ENCODE measurements at regions not wholly inside any gene's neighbourhood (a gene's known extent, or its start where the extent isn't known, plus 50 kb on each side); places are given as distances from the start of the nearest gene placed in this dataset.

DNA sequence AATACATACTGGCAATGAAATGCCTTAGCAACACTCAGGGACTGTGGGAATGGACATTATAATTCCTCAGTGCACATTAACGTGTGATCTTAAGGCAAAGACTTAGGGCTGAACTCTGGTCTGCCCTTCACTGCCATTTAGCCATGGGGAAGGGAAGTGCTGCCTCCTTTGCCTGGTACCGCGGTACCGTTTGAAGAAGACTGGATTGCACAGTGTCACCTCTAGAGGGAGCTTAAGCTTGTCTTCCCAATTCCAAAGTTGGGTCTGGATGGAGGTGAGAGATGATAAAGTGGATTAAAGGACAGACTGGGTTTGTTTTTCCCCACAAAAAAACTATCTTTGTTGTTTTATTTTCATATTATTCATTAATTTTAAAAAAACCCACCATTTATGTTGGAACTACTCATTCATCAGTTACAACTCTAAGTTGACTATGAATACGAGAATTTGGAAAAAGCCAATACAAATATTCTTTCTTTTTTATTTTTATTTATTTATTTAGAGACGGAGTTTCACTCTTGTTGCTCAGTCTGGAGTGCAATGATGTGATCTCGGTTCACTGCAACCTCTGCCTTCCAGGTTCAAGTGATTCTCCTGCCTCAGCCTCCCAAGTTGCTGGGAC lies 60.0 kb upstream of the SYN2 start:
- no peaks in the 10 kb centered on the region for H3K36me3 ChIP-seq (ENCODE audit: control insufficient read depth, insufficient read depth, low read length)
- no peak overlapping the region for H3K4me3 ChIP-seq (ENCODE audit: low read length)
- H3K27me3 ChIP-seq (ENCODE audit: control insufficient read depth, insufficient read depth, low read length), result no peaks in the 10 kb centered on the region
- H3K4me3 Mint-ChIP-seq, result no peak overlapping the region
- H3K27me3 Mint-ChIP-seq (ENCODE audit: low read depth in 2 of 2), result no peaks in the 10 kb centered on the region
- H3K36me3 Mint-ChIP-seq, result no peaks in the 10 kb centered on the region
- no peaks in the 10 kb centered on the region for H3K4me1 ChIP-seq (ENCODE audit: control insufficient read depth, insufficient read depth, low read length)
- WGBS (ENCODE audit: insufficient coverage), result 34% methylated on average over 6 of the region's 7 CpGs
- no peaks in the 10 kb centered on the region for H3K9me3 Mint-ChIP-seq
- no peak overlapping the region for H3K27ac Mint-ChIP-seq
- no peaks in the 10 kb centered on the region for H3K4me1 Mint-ChIP-seq
- TF ChIP-seq, protein P1, sequence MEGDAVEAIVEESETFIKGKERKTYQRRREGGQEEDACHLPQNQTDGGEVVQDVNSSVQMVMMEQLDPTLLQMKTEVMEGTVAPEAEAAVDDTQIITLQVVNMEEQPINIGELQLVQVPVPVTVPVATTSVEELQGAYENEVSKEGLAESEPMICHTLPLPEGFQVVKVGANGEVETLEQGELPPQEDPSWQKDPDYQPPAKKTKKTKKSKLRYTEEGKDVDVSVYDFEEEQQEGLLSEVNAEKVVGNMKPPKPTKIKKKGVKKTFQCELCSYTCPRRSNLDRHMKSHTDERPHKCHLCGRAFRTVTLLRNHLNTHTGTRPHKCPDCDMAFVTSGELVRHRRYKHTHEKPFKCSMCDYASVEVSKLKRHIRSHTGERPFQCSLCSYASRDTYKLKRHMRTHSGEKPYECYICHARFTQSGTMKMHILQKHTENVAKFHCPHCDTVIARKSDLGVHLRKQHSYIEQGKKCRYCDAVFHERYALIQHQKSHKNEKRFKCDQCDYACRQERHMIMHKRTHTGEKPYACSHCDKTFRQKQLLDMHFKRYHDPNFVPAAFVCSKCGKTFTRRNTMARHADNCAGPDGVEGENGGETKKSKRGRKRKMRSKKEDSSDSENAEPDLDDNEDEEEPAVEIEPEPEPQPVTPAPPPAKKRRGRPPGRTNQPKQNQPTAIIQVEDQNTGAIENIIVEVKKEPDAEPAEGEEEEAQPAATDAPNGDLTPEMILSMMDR (IDR thresholded peaks at IDR 0.05), result no peak
- ATAC-seq (no peak), DNase-seq (no peak)
- H3K27ac ChIP-seq (ENCODE audit: low read length), result no peak overlapping the region
- no peaks in the 10 kb centered on the region for H3K9me3 ChIP-seq (ENCODE audit: control insufficient read depth, insufficient read depth, low read length)
- intact Hi-C loops (cut with micrococcal nuclease), result no loop called here

DNA sequence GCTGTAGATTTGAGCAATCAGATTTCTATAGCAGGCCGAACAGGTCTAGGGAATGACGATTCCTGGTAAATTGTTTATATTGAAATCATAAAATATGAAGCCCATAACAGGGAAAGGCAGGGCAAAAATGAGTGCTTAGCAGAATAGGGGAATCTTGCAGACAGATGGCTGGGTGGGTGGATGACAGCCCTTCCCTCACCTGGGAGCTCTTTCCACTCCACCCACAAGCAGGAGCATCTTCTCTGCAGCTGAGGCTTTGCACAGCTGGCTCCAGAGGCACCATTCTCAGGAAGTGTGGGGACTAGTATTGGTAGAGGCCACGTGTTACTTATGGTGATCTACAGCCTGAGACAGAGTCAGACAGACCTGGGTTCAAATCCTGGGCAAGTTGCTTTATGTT lies 55.9 kb upstream of the SYN2 start:
- no peak overlapping the region for H3K4me3 Mint-ChIP-seq
- ATAC-seq (no peak), DNase-seq (no peak)
- TF ChIP-seq, protein P1 (IDR thresholded peaks at IDR 0.05), result no peak
- Histone ChIP-seq H3K4me3 (ENCODE audit: low read length) (no peak overlapping the region), H3K9me3 (ENCODE audit: control insufficient read depth, insufficient read depth, low read length) (no peaks in the 10 kb centered on the region), H3K27me3 (ENCODE audit: control insufficient read depth, insufficient read depth, low read length) (no peaks in the 10 kb centered on the region), H3K27ac (ENCODE audit: low read length) (no peak overlapping the region), H3K4me1 (ENCODE audit: control insufficient read depth, insufficient read depth, low read length) (no peaks in the 10 kb centered on the region), H3K36me3 (ENCODE audit: control insufficient read depth, insufficient read depth, low read length) (no peaks in the 10 kb centered on the region)
- H3K4me1 Mint-ChIP-seq, result no peaks in the 10 kb centered on the region
- H3K36me3 Mint-ChIP-seq, result no peaks in the 10 kb centered on the region
- WGBS (ENCODE audit: insufficient coverage), result 82% methylated on average over 3 of the region's 3 CpGs
- no peak overlapping the region for H3K27ac Mint-ChIP-seq
- H3K9me3 Mint-ChIP-seq, result no peaks in the 10 kb centered on the region
- intact Hi-C loops (cut with micrococcal nuclease), result no loop called here
- no peaks in the 10 kb centered on the region for H3K27me3 Mint-ChIP-seq (ENCODE audit: low read depth in 2 of 2)

DNA sequence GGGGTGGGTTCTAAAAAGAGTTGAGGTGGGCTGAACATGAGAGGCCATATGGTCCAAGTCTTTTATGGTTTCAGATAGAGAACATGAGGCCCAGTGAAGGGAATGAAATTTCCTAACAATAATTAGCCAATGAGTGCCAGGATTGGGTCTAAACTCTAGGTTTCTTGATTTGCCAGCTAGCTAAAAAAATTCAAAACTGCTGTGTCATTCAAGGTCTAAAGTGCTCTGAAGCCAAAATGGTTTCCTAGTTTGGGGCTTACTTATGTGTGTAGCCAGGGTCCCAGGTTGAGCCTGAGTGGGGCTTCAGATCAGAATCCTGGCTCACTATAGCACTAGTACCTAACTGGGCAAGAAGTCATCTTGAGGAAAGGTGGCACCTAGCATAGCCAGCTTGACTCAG lies 55.3 kb upstream of the SYN2 start:
- Mint-ChIP-seq H3K27me3 (ENCODE audit: low read depth in 2 of 2) (no peaks in the 10 kb centered on the region), H3K9me3 (no peaks in the 10 kb centered on the region)

DNA sequence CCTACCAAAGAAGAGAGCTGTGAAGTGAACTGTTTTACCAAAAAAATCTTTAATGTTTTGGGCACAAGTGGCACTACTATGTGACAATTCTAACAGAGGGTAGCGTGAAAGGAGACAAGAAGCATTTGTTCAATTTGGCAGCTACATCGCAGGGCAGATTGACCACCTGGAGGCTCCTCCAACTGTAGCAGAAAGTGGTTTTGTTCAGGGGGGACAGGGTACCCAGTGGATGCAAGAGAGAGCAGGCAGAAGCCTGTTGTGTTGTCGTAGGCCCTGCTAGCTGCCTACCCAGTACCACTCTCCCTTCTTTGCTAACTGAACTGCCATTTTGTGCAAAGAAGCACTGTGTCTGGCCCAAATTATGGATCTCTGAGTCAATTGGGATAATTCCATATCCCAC lies 54.8 kb upstream of the SYN2 start:
- no peak for DNase-seq
- intact Hi-C loops (cut with micrococcal nuclease), result no loop called here
- Histone ChIP-seq H3K36me3 (ENCODE audit: control insufficient read depth, insufficient read depth, low read length) (no peaks in the 10 kb centered on the region), H3K9me3 (ENCODE audit: control insufficient read depth, insufficient read depth, low read length) (no peaks in the 10 kb centered on the region), H3K27me3 (ENCODE audit: control insufficient read depth, insufficient read depth, low read length) (no peaks in the 10 kb centered on the region), H3K4me1 (ENCODE audit: control insufficient read depth, insufficient read depth, low read length) (no peaks in the 10 kb centered on the region), H3K27ac (ENCODE audit: low read length) (no peak overlapping the region), H3K4me3 (ENCODE audit: low read length) (no peak overlapping the region)
- no peaks in the 10 kb centered on the region for H3K4me1 Mint-ChIP-seq
- H3K9me3 Mint-ChIP-seq, result no peaks in the 10 kb centered on the region
- no peaks in the 10 kb centered on the region for H3K36me3 Mint-ChIP-seq
- H3K27ac Mint-ChIP-seq, result no peak overlapping the region
- 91% methylated on average over 3 of the region's 3 CpGs for WGBS (ENCODE audit: insufficient coverage)
- no peak for ATAC-seq
- H3K27me3 Mint-ChIP-seq (ENCODE audit: low read depth in 2 of 2), result no peaks in the 10 kb centered on the region
- no peak overlapping the region for H3K4me3 Mint-ChIP-seq
- TF ChIP-seq, protein P1 (IDR thresholded peaks at IDR 0.05), result no peak

More for the DNA sequence above, 55.3 kb upstream of the SYN2 start:
- TF ChIP-seq, protein P1 (IDR thresholded peaks at IDR 0.05), result no peak
- Mint-ChIP-seq H3K27ac (no peak overlapping the region), H3K4me3 (no peak overlapping the region), H3K36me3 (no peaks in the 10 kb centered on the region), H3K4me1 (no peaks in the 10 kb centered on the region)
- Histone ChIP-seq H3K36me3 (ENCODE audit: control insufficient read depth, insufficient read depth, low read length) (no peaks in the 10 kb centered on the region), H3K27me3 (ENCODE audit: control insufficient read depth, insufficient read depth, low read length) (no peaks in the 10 kb centered on the region), H3K4me1 (ENCODE audit: control insufficient read depth, insufficient read depth, low read length) (no peaks in the 10 kb centered on the region), H3K9me3 (ENCODE audit: control insufficient read depth, insufficient read depth, low read length) (no peaks in the 10 kb centered on the region), H3K27ac (ENCODE audit: low read length) (no peak overlapping the region), H3K4me3 (ENCODE audit: low read length) (no peak overlapping the region)
- DNase-seq (no peak), ATAC-seq (no peak)
- intact Hi-C loops (cut with micrococcal nuclease), result no loop called here

Measured in natural killer cell (primary cell).